Adipocyte (in vitro differentiated cells): ENCODE measurements at regions not wholly inside any gene's neighbourhood (a gene's known extent, or its start where the extent isn't known, plus 50 kb on each side); places are given as distances from the start of the nearest gene placed in this dataset.
A peak's percentile ranks its signal among the peaks of the same experiment; 100 is the strongest.

Experiments used
- DNase-seq: peaks from one replicate; pipeline ENCODE4 v3.0.0-alpha.2; 2015; ENCODE audit warnings: low read depth
- H3K27me3 ChIP-seq: replicated peaks from 2 replicates; pipeline ENCODE4 v1.7.0; 2013; ENCODE audit warnings: mild to moderate bottlenecking, low read length, moderate library complexity; ENCODE audit not compliant: control insufficient read depth, insufficient read depth
- H3K36me3 ChIP-seq: 2 replicates; pipeline ENCODE4 v1.7.0; 2013; ENCODE audit warnings: low read length, mild to moderate bottlenecking, moderate library complexity; ENCODE audit not compliant: control insufficient read depth, insufficient read depth, severe bottlenecking
- H3K4me1 ChIP-seq: 2 replicates; pipeline ENCODE4 v1.7.0; 2013; ENCODE audit warnings: mild to moderate bottlenecking, low read length, moderate library complexity; ENCODE audit not compliant: control insufficient read depth, insufficient read depth
- H3K4me3 ChIP-seq: 2 replicates; pipeline ENCODE4 v1.7.0; 2013; ENCODE audit warnings: mild to moderate bottlenecking, low read length, moderate library complexity
- H3K9ac ChIP-seq: 2 replicates; pipeline ENCODE4 v1.7.0; 2013; ENCODE audit warnings: mild to moderate bottlenecking, low read length, moderate library complexity
- H3K9me3 ChIP-seq: 2 replicates; pipeline ENCODE4 v1.7.0; 2013; ENCODE audit warnings: mild to moderate bottlenecking, low read length, moderate library complexity; ENCODE audit not compliant: control insufficient read depth

DNA sequence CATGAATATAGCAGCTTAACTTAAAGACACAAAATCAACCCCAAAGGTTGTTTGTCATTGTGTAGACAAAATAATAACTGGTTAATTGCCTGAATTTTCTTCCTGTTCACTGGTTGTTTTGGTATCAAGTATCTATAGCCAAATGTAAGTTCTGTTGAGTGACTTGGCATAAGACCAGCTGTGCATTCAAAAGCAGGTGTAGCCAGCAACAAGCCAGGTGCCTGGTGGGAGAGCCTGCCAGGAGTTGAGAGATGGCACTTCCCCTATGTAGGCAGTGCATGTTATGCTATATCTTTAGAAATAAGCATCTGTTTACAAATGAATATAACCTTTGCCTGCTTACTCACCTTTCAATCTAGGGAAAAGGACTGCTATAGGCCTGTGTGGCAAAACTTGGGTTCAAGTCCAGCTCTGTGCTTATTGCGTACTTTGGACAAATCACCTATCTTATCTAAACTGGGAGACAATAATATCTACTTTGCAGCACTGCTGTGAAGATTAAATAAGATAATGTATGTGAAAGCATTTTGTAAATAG is 84.9 kb upstream of the TBL1XR1 start:
- Histone ChIP-seq H3K36me3 (no peaks in the 10 kb centered on the region), H3K4me1 (peaks cover 9% of the 10 kb centered on the region), H3K9me3 (no peaks in the 10 kb centered on the region), H3K4me3 (no peak overlapping the region), H3K9ac (no peak overlapping the region), H3K27me3 (no peaks in the 10 kb centered on the region)
- no peak for DNase-seq

- Histone ChIP-seq H3K36me3 (no peaks in the 10 kb centered on the region), H3K4me1 (peaks cover 9% of the 10 kb centered on the region), H3K9ac (no peak overlapping the region), H3K27me3 (no peaks in the 10 kb centered on the region), H3K4me3 (peak overlapping the region; percentile 4), H3K9me3 (no peaks in the 10 kb centered on the region)
- DNase-seq: no peak
Observed at GRCh38 chr3:177283983-177284382, 86.7 kb upstream of the TBL1XR1 start.

DNA sequence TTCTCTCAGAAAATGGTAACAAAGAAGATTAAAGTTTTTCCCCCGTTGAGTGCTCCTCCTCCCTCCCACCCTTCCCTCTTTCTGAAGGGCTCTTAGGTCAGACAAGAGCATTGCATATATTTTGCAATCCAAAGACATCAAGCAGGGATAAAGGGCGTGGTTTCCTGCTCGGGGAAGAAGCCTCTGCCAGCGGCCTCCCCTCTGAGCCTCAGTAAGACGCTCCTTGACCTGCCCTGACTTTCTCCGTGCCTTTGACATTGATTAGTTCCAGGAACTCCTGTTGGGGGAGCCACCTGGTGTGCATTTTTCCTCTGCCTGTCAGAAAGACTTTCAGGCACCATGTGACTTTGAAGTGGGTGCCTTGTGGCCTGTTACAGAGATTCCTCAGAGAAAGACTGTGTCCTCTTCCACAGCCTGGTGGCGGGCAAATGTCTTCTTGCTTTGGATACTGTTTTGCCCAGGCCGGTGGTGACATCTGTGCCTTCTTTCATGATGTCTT is 87.2 kb upstream of the TBL1XR1 start:
- peak; percentile 67 for DNase-seq
- H3K9ac ChIP-seq: no peak overlapping the region
- no peaks in the 10 kb centered on the region for H3K9me3 ChIP-seq

GRCh38 chr3:177286034-177286433 is 88.8 kb upstream of the TBL1XR1 start:
- H3K4me3 ChIP-seq: no peak overlapping the region
- no peak for DNase-seq
- no peak overlapping the region for H3K9ac ChIP-seq
- H3K27me3 ChIP-seq: no peaks in the 10 kb centered on the region
- H3K4me1 ChIP-seq: peaks cover 9% of the 10 kb centered on the region
- H3K9me3 ChIP-seq: no peaks in the 10 kb centered on the region
- no peaks in the 10 kb centered on the region for H3K36me3 ChIP-seq

More for the DNA sequence above, 87.2 kb upstream of the TBL1XR1 start:
- Histone ChIP-seq H3K36me3 (no peaks in the 10 kb centered on the region), H3K4me1 (peaks cover 9% of the 10 kb centered on the region), H3K27me3 (no peaks in the 10 kb centered on the region), H3K4me3 (peak overlapping the region; percentile 4)

GRCh38 chr3:177287231-177287630 is 89.9 kb upstream of the TBL1XR1 start:
- H3K27me3 ChIP-seq: no peaks in the 10 kb centered on the region
- peaks cover 9% of the 10 kb centered on the region for H3K4me1 ChIP-seq
- H3K9ac ChIP-seq: no peak overlapping the region
- no peaks in the 10 kb centered on the region for H3K9me3 ChIP-seq
- no peaks in the 10 kb centered on the region for H3K36me3 ChIP-seq
- H3K4me3 ChIP-seq: no peak overlapping the region
- DNase-seq: no peak

DNA sequence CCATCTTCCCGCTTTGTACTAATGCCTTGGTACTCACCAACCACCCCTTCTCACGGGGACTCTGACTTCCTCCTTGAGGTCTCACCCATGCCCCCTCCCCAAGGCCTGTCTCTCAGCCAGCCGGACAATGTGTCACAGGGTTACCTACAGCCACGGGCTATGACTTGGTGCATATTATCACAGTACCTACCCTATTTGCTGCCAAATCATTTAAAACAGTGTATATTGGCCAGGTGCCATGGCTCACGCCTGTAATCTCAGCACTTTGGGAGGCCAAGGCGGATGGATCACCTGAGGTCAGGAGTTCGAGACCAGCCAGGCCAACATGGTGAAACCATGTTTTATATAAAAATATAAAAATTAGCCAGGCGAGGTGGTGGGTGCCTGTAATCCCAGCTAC is 93.4 kb upstream of the TBL1XR1 start:
- DNase-seq: no peak
- H3K27me3 ChIP-seq: no peaks in the 10 kb centered on the region
- no peak overlapping the region for H3K9ac ChIP-seq
- no peaks in the 10 kb centered on the region for H3K36me3 ChIP-seq
- H3K4me3 ChIP-seq: no peak overlapping the region
- H3K9me3 ChIP-seq: no peaks in the 10 kb centered on the region
- peaks cover 3% of the 10 kb centered on the region for H3K4me1 ChIP-seq

- Histone ChIP-seq H3K9me3 (no peaks in the 10 kb centered on the region), H3K4me1 (peaks cover 3% of the 10 kb centered on the region), H3K36me3 (no peaks in the 10 kb centered on the region), H3K27me3 (no peaks in the 10 kb centered on the region), H3K9ac (no peak overlapping the region), H3K4me3 (no peak overlapping the region)
- no peak for DNase-seq
Observed at GRCh38 chr3:177294221-177294620, 96.9 kb upstream of the TBL1XR1 start.

- DNase-seq: no peak
Observed at GRCh38 chr3:177295116-177295515, 97.8 kb upstream of the TBL1XR1 start.

GRCh38 chr3:177299250-177299649 is 102.0 kb upstream of the TBL1XR1 start:
- no peak for DNase-seq
- no peak overlapping the region for H3K9ac ChIP-seq
- no peaks in the 10 kb centered on the region for H3K9me3 ChIP-seq
- no peaks in the 10 kb centered on the region for H3K27me3 ChIP-seq
- H3K4me1 ChIP-seq: peaks cover 3% of the 10 kb centered on the region
- no peak overlapping the region for H3K4me3 ChIP-seq
- no peaks in the 10 kb centered on the region for H3K36me3 ChIP-seq

More at GRCh38 chr3:177295116-177295515, 97.8 kb upstream of the TBL1XR1 start:
- Histone ChIP-seq H3K9me3 (no peaks in the 10 kb centered on the region), H3K27me3 (no peaks in the 10 kb centered on the region), H3K4me1 (peaks cover 3% of the 10 kb centered on the region), H3K9ac (no peak overlapping the region), H3K36me3 (no peaks in the 10 kb centered on the region), H3K4me3 (no peak overlapping the region)

DNA sequence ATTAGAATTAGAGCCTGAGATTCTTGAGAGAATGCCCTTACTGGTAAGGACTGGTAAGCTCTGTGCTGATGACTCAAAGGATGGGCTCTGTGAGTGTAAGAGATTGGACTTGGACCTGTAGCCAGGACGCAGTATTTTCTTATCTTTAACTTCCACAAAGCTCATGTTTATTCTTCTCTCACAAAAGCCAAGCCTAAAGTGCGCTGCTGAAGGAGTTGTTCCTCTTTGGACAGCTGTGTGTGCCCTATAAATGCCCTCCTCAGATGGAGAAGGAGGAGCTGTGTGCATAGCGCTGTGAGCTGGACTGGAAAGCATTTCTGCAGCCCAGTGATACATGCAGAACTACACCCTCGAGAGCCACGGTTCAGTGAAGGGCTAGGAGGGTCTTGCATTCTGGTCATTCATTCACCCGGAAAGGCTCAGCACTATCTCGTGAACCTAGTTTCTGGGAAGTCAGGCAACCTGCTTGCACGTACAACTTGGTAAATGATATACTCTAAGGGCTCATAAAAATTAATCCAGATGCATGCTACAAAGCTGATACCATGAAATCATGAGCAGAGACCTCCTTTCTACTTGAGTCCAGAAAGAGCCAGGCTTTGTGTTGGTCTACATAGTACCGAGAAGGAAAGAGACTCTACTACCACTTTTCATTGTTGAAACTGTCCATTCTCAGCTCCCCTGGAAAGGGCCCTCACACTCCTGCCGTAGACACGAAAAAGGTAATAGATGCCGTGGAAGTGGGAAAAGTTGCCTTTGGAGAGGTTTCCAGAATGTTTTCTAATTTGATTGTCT is 103.0 kb upstream of the TBL1XR1 start:
- peak; percentile 32 for DNase-seq

DNA sequence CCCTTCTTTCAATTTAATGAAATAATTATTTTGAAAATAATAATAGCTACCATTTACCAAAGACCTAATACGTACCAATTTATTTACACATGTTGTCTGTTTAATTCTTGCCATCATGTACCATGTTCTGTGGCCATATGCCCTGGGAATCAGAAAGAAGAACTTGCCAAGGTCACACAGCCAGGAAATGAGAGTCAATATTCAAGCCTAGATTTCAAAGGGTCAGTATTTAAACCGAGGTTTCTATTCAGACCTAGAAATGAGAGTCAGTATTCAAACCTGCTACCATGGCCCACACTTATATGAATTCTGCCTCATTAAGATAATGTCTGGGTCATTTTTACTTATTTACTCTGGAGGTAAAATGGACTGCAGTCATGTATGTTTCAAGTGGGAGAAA is 103.6 kb upstream of the TBL1XR1 start:
- Histone ChIP-seq H3K9me3 (no peaks in the 10 kb centered on the region), H3K4me1 (no peaks in the 10 kb centered on the region), H3K36me3 (no peaks in the 10 kb centered on the region), H3K4me3 (no peak overlapping the region), H3K9ac (no peak overlapping the region), H3K27me3 (no peaks in the 10 kb centered on the region)
- no peak for DNase-seq

More for the DNA sequence above, 103.0 kb upstream of the TBL1XR1 start:
- Histone ChIP-seq H3K9me3 (no peaks in the 10 kb centered on the region), H3K4me3 (peak overlapping the region; percentile 42), H3K9ac (no peak overlapping the region), H3K27me3 (no peaks in the 10 kb centered on the region), H3K36me3 (no peaks in the 10 kb centered on the region), H3K4me1 (no peaks in the 10 kb centered on the region)
